ENCODE measurements at regions not wholly inside any gene's neighbourhood (a gene's known extent, or its start where the extent isn't known, plus 50 kb on each side); places are given as distances from the start of the nearest gene placed in this dataset.

DNA sequence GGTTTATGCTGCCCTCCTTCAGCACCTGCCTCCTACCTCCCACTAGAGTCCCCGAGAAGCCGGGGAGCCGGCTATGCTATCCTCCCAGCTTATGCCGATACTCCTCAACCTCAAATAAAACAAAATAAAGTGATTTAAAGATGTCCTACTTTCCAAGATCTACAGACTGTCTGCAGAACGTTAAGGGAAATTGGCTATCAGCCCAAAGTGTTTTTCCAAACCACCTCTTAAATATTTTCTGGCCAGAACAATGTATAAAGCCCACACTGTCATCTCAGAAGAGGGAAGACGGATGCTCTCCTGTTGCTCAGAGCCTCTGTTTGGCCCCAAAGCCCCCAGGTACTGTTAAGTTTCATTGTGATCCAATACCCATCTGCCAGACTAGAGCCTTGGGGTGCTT, 54.0 kb upstream of the MGMT start:
- DNase-seq = no peak

DNA sequence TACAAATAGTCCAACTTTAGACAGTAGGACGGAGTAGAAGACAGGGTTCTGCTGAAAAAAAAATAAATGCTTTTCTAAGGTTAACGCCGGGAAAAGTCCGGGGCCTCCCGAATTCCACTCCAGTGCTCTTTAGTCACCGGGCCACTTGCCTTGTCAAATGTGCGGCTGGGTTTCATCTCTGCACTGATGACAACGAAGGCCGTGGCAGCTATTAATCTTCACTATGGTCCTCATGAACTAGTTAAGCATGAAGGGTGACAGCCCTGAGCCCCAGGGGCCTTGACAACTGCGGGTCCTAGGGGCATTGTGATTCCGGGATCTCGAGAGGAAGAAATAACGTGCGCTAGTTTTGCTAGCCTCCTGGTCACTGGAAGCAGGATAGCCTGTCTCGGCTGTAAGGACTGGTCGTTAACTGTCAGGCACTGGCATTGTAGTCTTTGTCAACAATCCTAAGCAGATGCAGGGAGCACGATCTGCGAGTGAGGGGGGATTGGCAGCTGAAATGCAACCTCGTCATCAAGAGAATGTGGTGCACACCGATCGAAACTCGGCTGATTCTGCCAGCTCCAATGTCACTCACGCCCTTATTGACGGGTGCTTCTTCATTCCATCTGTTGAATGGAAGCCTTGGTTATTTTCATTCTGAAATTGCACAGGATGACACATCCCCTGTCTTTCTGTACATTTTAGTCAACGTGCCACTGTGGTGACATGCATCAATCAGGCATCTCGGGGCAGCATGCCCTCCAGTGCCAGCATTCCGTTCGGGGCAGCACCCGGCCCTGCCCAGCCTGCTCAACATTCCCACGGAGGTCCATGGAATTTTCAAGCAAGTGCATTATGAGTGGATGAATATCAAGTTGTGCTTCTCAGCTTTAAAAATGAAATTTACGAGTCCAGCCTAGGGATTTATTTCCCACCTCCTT, 51.6 kb upstream of the MGMT start:
- DNase-seq = no peak

DNA sequence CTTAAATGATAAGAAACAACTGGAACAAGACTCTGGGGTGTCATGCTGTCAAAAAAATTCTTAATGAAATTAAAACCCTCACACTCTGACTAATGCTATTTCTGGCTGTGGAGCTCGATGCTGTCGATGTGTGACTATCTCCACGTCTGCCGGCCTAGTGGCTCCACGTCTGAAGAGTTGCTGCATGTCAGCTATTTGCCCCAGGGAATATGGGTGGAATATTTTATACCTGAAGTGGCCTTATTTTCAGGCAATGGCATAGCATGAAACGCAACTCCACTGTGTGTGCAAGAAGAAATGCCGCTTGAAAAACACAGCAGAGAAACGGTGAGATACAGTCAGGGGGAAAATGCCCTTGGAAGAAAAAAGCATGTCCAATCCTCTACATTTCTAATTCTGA, 50.9 kb upstream of the MGMT start:
- DNase-seq = no peak

DNA sequence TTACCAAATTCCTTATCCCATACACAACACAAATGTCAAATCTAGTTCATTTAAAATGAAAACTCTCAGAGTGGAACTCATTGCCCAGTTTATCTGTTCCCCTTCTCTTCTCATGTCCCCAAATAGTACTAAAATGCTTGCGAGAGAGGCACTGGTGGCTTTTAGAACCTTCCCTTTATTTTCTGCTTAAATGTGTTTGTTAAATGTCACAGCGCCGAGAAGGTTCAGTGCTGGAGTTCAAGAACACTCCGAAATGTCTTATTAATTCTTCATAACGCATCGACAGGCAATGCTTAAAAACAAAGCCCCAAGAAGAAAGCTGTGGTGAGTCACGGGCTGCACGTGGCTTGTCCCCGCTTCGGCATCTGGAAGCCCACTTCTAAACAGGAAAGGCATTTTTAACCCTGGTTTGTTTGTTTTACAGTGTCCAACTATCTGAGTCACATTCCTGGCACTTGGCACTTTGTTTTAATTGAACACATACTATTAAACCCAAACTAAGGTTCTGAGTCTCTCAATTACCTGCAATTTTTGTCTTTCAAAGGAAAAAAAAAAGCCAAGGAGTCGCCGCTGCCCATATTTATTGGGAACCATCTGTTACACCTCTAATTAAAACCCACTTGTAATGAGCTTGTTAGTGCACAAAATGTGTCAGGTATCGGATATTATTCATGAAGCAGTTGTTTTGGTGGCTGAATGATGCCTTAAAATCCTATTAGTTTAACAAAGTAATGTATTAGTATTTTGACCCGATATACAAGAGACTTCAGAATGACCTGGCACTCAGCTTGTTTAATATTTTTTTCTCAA, 49.9 kb upstream of the MGMT start:
- DNase-seq = peak; percentile 21
